22Rv1 (cell line): ENCODE measurements at regions not wholly inside any gene's neighbourhood (a gene's known extent, or its start where the extent isn't known, plus 50 kb on each side); places are given as distances from the start of the nearest gene placed in this dataset.

Experiments
- H3K27ac ChIP-seq: fragments of 450-650 bp; 2 replicates; pipeline ENCODE4 v1.5.1; 2017
- CTCF ChIP-seq: fragments of 450-650 bp; IDR thresholded peaks from 2 replicates; pipeline ENCODE4 v1.5.1; 2017; ENCODE audit warnings: mild to moderate bottlenecking
- ZFX ChIP-seq: fragments of 450-650 bp; IDR thresholded peaks from 2 replicates; pipeline ENCODE4 v1.6.1; 2017; ENCODE audit warnings: antibody characterized with exemption, borderline replicate concordance

- no peak overlapping the region for H3K27ac ChIP-seq
- TF ChIP-seq ZFX = no peak
- TF ChIP-seq CTCF = no peak
These were observed 505.0 kb downstream of the BCOR start for GRCh38 chrX:39592776-39593175.

- no peak overlapping the region for H3K27ac ChIP-seq
- TF ChIP-seq CTCF (no peak), ZFX (no peak)
These were observed 501.8 kb downstream of the BCOR start for GRCh38 chrX:39595977-39596376.

GRCh38 chrX:39596437-39596836 is 501.3 kb downstream of the BCOR start:
- no peak overlapping the region for H3K27ac ChIP-seq
- no peak for TF ChIP-seq ZFX
- TF ChIP-seq CTCF = no peak

GRCh38 chrX:39599339-39599738 is 498.4 kb downstream of the BCOR start:
- TF ChIP-seq CTCF (no peak), ZFX (no peak)
- H3K27ac ChIP-seq = no peak overlapping the region

- H3K27ac ChIP-seq = no peak overlapping the region
- TF ChIP-seq ZFX = no peak
- no peak for TF ChIP-seq CTCF
These were observed 497.5 kb downstream of the BCOR start for GRCh38 chrX:39600222-39600621.

- TF ChIP-seq CTCF (no peak), ZFX (no peak)
- H3K27ac ChIP-seq = no peak overlapping the region
These were observed 496.3 kb downstream of the BCOR start for GRCh38 chrX:39601231-39602177.

GRCh38 chrX:39602195-39602594 is 495.6 kb downstream of the BCOR start:
- no peak overlapping the region for H3K27ac ChIP-seq
- no peak for TF ChIP-seq ZFX
- no peak for TF ChIP-seq CTCF
